Skeletal muscle cell (primary cell): ENCODE measurements at regions not wholly inside any gene's neighbourhood (a gene's known extent, or its start where the extent isn't known, plus 50 kb on each side); places are given as distances from the start of the nearest gene placed in this dataset.
"Not testable (repeated sequence)": the region's sequence is repeated elsewhere in the genome, so short reads cannot be mapped to it uniquely, and the experiment has no call there.

ENCODE experiments used
- DNase-seq: peaks from one replicate; pipeline ENCODE4 v3.0.0-alpha.2; 2010; ENCODE audit warnings: low read depth
- H3K4me3 ChIP-seq: 2 replicates; pipeline ENCODE4 v1.5.1; 2011; ENCODE audit warnings: low read depth, mild to moderate bottlenecking, control low read depth, low read length, moderate library complexity

DNA sequence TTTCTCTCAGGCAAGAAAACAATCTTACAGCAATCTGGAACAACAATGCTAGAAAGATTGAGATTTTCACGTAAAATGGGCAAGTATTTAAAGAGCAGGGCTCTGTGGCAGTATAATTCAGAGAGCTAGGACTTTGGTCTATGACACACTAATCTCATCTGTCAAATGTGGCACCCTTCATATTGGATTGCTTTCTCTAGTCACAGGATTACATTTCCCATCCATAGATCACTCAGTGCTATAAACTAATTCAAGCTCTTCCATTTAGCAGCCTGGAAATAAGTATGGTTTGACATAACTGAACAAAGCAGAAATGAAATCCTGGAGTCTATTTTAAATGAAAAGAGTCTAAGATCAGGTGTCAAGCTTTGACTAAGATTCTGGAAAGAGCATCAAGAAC, 263.1 kb upstream of the TMPRSS15 start:
- no peak overlapping the region for H3K4me3 ChIP-seq
- DNase-seq: no peak

DNA sequence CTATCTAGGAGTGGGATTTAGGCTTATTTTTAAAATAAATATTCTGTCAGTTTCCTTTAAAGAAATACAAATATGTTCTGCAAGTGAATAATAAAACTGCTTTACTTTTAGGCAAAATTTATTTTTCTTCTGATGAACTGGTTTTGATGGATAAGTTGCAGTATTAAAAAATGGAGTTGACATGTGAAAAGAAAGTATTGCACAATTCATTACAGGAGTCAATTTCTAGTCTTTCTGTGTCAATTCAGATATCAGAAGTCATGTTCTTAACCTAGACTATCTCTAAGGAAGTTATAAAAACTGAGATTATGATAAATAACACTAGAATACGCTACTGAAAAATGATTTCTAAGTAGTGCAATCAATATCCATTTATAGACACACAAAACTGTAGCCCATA, 270.2 kb upstream of the TMPRSS15 start:
- no peak for DNase-seq
- no peak overlapping the region for H3K4me3 ChIP-seq

DNA sequence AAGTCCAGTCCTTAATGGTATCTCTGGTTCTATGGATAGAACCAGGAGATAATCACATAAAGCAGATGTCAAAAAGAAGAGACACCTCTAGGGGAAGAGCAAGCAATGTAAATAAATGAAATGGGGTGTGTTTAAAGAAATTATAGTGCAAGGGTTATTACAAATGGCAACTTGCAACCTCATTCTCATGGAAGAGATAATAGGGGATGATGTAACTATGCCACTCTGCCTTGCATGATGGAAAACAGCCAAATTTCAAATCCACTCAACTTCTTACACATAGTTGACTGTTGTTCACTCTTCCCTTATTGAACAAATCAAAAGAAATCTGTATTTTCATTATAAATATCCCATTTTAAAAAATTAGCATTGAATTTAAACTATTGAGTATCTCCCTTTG, 274.0 kb upstream of the TMPRSS15 start:
- no peak for DNase-seq

DNA sequence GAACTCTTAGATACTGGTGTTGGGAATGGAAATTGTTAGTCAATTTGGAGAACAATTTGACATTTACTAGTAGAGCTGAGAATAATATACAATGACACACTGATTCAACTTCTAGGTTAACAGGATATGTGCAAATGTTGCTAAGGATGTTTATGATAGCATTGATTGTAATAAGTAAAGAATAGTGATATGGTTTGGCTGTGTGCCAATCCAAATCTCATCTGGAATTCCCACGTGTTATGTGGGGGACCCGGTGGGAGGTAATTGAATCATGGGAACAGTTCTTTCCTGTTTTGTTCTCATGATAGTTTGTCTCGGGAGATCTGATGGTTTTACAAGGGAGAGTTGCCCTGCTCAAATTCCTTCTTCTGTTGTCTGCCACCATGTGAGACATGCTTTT, 302.4 kb upstream of the TMPRSS15 start:
- H3K4me3 ChIP-seq: no peak overlapping the region
- no peak for DNase-seq

More for the DNA sequence above, 274.0 kb upstream of the TMPRSS15 start:
- no peak overlapping the region for H3K4me3 ChIP-seq

DNA sequence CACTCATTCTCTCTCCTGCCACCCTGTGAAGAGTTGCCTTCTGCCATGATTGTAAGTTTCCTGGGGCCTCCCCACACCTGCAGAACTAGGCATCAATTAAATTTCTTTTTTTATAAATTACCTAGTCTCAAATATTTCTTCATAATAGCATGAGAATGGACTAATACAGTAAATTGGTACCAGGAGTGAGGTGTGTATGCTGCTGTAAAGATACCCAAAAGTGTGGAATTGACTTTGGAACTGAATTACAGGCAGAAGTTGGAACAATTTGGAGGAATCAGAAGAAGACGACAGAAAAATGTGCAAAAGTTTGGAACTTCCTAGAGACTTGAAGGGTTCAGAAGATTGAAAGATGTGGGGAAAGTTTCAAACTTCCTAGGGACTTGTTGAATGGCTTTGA, 308.1 kb upstream of the TMPRSS15 start:
- H3K4me3 ChIP-seq: no peak overlapping the region
- no peak for DNase-seq

DNA sequence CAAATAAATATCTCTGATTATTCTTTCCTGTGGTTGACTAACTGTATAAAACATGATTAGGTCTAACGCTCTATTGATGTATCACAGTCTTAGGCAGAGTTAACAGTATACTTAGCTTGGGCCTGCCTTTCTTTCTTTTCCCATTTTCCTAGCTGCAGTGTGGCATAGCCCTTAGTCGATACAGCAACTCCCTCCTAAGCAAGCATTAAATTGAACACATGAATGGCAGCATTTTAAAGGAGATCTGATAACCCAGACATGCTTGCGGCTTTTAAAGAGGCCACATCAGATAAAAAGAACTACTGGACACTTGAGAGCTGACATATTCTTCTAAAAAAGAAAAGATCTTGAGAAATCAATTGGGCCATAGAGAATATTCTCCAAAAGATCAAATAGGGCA, 312.0 kb upstream of the TMPRSS15 start:
- H3K4me3 ChIP-seq: no peak overlapping the region
- DNase-seq: no peak

DNA sequence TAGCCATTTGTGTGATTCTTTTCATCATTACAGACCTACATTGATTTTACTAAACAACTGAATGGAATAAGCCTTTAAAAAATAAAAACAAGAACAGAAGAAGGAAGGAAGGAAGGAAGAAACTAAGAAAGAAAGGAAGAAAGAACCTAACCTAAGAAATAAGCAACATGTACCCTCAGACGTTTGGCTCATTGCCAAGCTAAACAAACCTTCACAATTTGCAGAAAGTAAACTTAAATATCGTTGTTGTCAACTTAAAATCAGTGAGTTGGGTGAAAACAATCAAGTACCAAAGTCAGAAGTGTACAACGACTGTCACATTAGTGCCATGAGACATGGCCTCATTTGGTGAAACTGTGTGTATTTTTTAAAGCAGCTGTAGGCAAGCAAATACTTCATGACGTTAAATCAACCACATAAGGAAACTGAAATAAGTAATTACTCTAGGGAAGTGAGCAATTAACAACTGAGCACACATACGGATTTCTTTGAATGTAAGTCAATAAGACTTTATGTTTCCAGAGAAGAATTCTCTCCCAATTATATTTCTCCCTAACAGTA, 313.1 kb upstream of the TMPRSS15 start:
- no peak overlapping the region for H3K4me3 ChIP-seq
- no peak for DNase-seq

DNA sequence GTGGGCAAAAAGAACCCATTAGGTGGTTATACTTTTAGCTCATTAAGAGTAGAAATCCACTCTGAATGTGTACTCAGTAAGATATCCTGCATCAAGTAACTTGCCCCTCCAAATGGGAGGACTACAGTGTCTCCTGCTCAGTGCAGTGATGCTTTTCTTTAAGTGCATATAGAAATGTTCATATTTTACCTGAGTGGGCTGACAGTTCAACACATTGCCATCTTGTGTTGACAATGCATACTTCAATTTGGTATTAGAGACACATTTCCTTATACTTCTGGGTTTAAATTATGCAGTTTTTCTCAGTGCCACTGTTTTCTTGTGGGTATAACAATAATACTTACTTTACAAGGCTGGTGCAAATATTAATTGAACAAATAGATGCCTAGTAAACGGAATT, 318.6 kb upstream of the TMPRSS15 start:
- no peak for DNase-seq

DNA sequence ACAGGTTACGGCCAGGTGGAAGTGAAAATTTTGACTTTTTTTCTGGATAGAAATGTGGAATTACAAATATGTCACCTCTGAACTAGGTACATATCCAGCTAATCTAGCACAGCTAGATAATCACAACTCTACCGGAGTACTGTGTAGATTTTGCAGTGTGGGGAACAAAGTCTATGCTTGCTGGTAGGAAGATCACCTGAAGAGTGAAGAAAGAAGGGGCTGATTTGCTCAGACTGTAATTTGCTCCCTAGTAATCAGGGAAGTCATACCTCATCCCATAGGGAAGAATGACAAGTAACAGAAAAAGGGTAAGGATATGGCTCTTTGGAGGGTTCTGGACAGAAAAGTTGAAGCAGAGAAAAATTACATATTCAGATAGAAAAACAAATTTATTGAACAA, 319.6 kb upstream of the TMPRSS15 start:
- no peak overlapping the region for H3K4me3 ChIP-seq
- DNase-seq: no peak

More for the DNA sequence above, 318.6 kb upstream of the TMPRSS15 start:
- no peak overlapping the region for H3K4me3 ChIP-seq

DNA sequence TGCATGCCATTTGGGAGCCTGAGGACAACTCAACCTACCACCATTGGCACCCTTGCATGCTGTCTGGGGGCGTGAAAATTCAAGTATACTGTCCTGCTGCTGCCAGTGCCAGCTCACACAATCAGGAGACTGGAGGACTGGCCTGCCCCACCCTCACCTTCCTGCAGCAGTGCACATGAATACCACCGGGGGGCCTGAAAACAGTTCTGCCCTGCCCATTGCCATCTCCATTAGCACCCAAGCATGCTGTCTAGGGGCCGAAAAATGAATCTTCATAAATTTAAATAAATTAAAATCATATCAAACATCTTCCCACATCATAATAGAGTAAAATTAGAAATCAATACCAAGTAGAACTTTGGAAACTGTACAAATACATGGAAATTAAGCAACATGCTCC, 322.1 kb upstream of the TMPRSS15 start:
- DNase-seq: no peak
- H3K4me3 ChIP-seq: no peak overlapping the region

DNA sequence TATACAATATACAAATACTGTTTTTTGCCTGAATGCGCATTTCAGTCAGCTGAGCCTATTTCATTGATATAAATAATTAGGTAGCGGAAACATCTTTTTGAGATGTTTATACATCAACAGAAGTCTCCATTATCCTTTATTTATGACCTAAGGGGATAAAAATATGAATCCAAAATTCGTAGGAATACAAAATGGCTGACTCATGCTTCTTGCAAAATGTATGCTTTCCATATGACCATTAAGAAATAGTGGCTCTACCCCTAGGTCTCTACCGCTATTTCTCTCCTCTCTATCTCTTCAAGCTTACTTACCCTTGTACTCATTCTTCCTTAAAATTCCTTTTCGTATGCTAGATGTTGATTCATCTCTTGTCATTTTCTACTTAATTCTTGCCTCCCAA, 338.4 kb upstream of the TMPRSS15 start:
- DNase-seq: no peak
- no peak overlapping the region for H3K4me3 ChIP-seq

DNA sequence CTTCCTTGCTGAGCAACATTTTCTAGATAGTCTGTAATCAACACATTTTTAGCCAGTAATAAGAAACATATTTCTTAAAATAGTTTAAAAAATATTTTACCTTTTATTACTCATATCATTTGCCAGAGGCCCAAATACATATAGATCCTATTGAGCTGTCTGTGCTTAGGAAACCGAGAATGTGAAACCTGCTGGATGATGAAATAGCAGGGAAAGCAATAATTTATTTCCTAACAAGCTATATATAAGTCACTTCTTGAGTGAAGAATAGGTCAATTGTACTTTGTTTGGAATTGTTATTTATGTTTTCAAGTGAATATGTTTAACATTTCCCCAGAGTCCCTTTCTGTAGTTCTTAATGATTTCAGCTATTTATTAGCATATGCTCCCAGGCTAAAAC, 339.9 kb upstream of the TMPRSS15 start:
- no peak for DNase-seq
- no peak overlapping the region for H3K4me3 ChIP-seq

DNA sequence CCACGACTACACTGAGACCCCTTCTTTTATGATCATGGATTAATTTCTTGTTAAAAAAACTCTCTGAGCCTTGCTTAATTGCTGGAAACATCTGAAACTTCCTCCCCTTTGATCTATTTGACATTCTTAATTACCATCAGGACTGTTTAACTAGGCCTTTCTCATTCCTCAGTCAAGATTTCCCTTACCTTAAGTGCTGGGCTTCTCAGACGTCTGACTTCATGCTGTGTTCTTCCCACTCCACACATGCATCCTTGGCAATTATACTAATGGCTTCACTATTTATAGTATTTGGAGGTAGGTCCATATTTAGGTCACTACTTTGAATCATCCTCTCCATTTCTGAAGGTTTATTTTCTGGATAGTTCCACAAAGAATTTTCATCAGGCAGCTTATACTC, 341.3 kb upstream of the TMPRSS15 start:
- no peak for DNase-seq
- H3K4me3 ChIP-seq: no peak overlapping the region

DNA sequence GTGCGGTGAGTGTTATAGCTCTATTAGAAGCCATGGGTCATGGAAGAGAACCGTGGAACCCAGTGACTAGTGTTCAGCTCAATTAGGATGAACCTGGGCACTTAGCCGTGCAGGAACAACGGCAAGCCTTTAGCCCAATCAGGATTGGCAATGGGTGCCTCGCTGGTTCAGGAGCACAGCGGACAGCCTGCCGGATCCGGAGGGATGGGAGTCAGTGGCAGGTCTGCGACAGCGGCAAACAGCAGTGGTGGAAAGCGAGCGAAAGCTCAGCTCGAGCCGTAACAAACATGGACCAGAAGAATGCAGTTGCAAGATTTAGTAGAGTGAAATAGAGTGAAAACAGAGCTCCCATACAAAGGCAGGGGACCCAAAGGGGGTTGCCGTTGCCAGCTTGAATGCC, 349.3 kb upstream of the TMPRSS15 start:
- H3K4me3 ChIP-seq, DNase-seq: not testable (repeated sequence)

DNA sequence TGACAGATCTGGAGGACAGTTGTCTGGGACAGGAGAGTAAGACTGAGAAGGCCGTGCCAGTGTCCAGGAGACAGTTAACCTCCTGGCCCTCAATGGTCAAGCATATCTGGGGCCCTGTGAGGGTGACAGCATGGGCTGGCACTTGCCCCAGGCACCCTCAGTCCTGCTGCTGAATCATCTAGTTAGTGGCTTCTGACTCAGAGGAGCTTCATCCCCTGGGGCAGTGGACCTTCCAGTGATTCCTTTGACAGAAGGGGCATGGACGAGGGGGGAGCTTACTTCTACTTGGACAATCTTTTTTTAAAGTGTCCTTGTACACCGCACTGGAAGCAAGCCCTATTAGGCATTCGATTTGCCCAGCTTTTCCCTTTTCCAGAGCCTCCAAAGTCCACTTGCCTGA, 352.7 kb upstream of the TMPRSS15 start:
- DNase-seq, H3K4me3 ChIP-seq: not testable (repeated sequence)

DNA sequence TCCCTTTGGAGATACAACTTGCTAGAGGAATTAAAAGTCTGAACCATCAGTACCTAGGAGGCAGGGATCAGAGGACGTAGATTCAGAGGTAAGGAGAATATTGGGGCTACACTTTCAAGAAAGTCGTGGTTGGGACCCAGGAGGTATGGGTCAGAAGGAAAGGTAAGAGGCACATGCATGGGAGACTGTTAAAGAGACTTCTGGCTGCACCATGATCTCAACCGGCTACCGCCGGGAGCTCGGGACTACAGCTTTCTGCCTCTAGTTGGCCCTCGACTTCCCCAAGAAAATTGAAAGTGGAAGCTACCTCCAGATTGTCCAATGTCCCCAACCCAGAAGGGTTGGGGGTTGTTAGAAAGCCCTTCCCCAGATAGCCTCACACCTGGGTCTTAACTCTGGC, 355.7 kb upstream of the TMPRSS15 start:
- no peak overlapping the region for H3K4me3 ChIP-seq
- no peak for DNase-seq

DNA sequence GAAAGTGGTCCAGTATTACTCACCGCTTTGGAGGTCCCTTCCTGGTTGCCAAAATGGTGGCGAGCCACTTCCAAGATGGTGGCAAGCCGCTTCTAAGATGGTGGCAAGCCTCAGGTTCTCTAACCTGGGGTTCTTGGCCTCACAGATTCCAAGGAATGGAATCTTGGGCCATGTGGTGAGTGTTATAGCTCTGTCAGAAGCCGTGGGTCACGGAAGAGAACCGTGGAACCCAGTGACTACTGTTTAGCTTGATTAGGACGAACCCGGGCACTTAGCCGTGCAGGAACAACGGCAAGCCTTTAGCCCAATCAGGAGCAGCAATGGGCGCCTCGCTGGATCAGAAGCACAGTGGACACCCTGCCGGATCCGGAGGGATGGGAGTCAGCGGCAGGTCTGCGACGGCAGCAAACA, 356.2 kb upstream of the TMPRSS15 start:
- DNase-seq: no peak
- H3K4me3 ChIP-seq: no peak overlapping the region

DNA sequence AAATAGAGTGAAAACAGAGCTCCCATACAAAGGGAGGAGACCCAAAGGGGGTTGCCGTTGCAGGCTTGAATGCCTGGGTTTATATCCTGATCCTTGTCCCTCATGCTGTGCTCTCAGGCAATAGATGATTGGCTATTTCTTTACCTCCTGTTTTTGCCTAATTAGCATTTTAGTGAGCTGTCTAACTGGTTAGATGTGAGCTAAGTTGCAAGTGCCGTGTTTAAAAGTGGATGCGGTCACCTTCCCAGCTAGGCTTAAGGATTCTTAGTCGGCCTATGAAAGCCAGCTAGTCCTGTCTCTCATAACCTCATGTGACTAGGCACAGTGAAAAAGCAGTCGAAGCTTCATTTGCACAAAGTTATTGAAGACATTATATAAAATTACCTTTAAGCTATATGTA, 356.7 kb upstream of the TMPRSS15 start:
- DNase-seq: no peak
- no peak overlapping the region for H3K4me3 ChIP-seq

DNA sequence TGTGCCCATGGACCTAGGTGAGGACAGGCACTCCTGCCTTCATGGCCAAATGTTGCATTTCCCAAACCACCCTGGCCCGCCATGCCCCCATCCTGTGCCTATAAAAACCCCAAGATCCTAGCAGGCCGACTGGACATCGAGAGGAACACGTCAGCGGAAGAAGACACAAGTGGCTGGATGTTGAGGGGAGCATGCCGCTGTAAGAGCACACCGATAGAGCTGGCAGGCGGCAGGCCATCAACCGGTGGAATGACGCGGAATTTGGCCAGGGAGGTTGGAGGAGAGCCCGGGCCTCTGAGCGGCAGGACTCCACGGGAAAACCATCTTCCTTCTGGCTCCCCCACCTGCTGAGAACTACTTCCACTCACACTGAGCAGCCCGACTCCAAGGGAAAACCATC, 361.1 kb upstream of the TMPRSS15 start:
- DNase-seq: no peak
- no peak overlapping the region for H3K4me3 ChIP-seq

DNA sequence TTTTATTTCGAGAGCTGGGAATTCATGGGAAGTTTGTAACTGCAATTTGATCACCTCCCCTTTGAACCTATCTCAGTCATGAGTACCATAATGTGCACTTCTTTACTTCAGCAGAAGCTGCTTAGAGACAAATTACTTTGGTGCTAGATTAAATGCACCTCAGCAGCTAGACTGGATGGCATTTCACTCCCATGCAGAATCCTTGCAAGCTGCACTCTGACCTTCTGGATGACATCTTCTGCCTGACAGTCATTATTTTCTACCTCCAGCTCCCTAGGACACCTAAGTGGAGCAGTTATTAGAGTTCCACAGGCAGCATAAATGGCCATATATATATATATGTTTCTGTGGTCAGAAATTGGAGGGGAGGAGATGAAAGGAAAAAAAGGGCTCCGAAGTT, 366.0 kb upstream of the TMPRSS15 start:
- DNase-seq: no peak
- no peak overlapping the region for H3K4me3 ChIP-seq

DNA sequence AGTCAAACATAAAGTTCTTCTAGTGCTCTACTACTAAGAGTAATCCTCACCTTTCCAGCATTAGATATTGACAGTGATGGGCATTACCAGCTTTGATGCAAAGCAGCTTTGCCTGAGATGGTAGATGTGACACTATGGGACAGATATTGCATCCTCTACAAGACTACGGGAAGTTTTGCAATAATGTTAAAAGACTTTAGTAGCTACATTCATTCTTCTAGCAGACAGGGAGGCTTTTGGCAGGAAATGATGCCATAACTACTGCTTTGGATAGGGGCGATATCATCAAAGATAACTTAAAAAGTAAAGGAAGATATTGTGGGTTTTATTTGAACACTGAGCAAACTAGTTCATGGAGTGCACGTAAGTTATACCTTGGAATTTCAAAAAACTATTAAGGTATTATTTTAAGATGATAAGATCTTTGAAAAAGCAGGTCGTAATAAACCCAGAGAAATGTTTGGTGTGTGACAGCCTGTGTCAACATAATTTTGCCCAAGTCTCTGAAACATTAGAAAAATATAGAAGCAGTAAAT, 368.3 kb upstream of the TMPRSS15 start:
- H3K4me3 ChIP-seq: no peak overlapping the region
- no peak for DNase-seq

DNA sequence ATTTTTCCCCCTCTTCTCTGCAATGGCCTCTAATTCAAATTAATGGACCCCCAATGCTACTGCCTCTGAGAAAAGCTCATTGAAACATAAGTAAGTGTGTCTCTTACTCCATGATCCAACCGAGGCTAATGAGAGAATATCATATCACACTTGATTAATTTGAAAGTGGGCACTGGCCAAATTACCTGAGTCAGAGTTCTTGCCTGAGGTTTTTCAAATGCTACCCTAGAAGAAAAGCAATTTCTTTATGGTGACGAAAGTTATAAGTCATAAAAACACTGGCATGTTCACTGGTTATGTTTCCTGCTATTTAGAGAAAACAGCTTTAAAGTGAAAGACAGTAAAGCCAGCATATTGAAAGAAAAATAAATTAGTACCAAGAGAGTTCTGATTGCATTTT, 368.8 kb upstream of the TMPRSS15 start:
- DNase-seq: peak; percentile 6
- H3K4me3 ChIP-seq: no peak overlapping the region
